Lower leg skin (tissue), 4 donors: ENCODE measurements at regions not wholly inside any gene's neighbourhood (a gene's known extent, or its start where the extent isn't known, plus 50 kb on each side); places are given as distances from the start of the nearest gene placed in this dataset.
"Not testable (repeated sequence)": the region's sequence is repeated elsewhere in the genome, so short reads cannot be mapped to it uniquely, and the experiment has no call there.

Experiments
- DNase-seq, 2 donors: peaks; one replicate each; pipeline ENCODE4 v3.0.0-alpha.2; 2019; ENCODE audit warnings: low spot score in 2 of 2
- H3K4me3 ChIP-seq: fragments of 200-600 bp; sonication (generic); 2 replicates; pipeline ENCODE4 v1.5.1; 2017; ENCODE audit warnings: mild to moderate bottlenecking, low read depth; ENCODE audit not compliant: poor library complexity, severe bottlenecking
- POLR2A ChIP-seq, 2 donors: fragments of 450-650 bp; IDR thresholded peaks; one replicate each; pipeline ENCODE4 v1.6.1; 2016 to 2017; ENCODE audit warnings: antibody characterized with exemption in 2 of 2, mild to moderate bottlenecking in 1 of 2, moderate library complexity in 1 of 2
- WGBS, 2 donors: methylation state at CpG; one replicate each; pipeline ENCODE4 v1.1.5; 2018; 5-methylcytosine and 5-hydroxymethylcytosine counted together
- intact Hi-C: fragments of 100-400 bp; cut with DNase I; formaldehyde crosslinking; loops from one replicate; pipeline ENCODE4 v1.15.0; 2023; ENCODE audit warnings: low total_unique reads
- TF ChIP-seq, protein P1 (sequence below), 3 donors: fragments of 450-650 bp; IDR thresholded peaks; one replicate each; pipeline ENCODE4 v1.5.1; 2016; ENCODE audit warnings: antibody characterized with exemption in 3 of 3, mild to moderate bottlenecking in 3 of 3, moderate library complexity in 2 of 3

DNA sequence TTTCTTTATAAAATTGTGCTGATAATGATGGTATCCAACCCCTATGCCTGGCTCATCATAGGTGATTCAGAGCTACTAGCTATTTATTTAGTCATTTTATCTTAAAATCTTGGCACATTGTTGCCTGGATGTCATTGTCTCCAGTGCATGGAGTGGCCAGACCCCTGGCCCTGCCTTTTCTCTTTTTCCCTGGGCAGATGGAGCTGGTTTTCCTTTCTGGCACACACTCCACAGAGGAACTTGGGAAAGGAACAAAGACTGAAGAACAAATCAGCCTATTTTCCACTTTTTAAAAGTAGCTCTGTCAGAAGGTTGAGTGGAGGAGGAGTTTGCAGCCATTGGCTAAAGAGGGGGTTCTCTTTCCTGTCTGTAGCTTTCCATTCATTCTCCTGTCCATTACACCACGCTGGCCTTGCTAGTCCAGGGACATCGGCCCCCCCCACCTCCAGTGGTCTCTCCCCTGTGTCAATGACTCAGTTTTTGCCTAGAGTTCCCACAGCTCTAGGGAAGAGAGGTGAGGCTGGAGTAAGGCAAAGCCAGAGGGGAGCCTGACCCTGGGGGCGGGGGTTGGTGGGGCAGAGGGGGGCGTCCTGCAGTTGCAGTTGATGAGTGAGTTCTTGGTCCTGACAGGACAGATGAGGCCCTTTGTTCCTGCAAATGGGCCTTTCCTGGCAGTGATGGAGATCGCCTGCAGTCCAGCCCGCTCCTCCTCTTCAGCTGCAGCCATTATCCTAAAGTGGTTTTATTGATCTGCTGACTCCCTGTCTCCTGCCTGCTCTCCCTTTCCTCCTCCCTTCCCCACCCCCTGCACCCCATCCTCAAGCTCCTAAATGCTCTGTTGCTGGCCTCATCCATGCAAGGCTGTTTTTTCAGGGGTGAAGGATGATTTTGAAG lies 774.5 kb downstream of the DHX35 start:
- no peak for DNase-seq
- intact Hi-C loops, result no loop called here
- 88% methylated on average over 6 of the region's 6 CpGs for WGBS, 2 donors
- no peak for TF ChIP-seq POLR2A (IDR thresholded peaks at IDR 0.05)
- TF ChIP-seq, protein P1, sequence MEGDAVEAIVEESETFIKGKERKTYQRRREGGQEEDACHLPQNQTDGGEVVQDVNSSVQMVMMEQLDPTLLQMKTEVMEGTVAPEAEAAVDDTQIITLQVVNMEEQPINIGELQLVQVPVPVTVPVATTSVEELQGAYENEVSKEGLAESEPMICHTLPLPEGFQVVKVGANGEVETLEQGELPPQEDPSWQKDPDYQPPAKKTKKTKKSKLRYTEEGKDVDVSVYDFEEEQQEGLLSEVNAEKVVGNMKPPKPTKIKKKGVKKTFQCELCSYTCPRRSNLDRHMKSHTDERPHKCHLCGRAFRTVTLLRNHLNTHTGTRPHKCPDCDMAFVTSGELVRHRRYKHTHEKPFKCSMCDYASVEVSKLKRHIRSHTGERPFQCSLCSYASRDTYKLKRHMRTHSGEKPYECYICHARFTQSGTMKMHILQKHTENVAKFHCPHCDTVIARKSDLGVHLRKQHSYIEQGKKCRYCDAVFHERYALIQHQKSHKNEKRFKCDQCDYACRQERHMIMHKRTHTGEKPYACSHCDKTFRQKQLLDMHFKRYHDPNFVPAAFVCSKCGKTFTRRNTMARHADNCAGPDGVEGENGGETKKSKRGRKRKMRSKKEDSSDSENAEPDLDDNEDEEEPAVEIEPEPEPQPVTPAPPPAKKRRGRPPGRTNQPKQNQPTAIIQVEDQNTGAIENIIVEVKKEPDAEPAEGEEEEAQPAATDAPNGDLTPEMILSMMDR (IDR thresholded peaks at IDR 0.05), result no peak
- H3K4me3 ChIP-seq, result no peak overlapping the region

DNA sequence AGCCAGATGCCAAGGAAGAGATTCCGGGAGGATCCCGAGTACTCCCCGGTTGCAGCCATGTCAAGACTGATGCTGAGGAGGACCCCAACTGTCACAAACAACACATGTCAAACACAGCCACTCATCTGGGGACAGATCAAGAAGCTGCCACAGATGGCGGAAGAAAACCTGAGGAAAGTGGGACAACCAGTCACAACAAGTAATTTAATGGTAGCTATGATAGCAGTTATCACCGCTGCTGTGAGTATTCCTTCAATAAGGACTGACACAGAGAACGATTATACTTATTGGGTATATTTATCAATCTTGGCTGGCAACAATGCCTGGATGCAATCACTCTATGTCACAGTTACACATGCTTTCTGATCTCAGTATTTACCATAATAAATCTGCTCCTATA lies 763.4 kb downstream of the DHX35 start:
- intact Hi-C loops, DNase-seq, H3K4me3 ChIP-seq: not testable (repeated sequence)
- WGBS, 2 donors, result 98% methylated on average over 6 of the region's 6 CpGs

DNA sequence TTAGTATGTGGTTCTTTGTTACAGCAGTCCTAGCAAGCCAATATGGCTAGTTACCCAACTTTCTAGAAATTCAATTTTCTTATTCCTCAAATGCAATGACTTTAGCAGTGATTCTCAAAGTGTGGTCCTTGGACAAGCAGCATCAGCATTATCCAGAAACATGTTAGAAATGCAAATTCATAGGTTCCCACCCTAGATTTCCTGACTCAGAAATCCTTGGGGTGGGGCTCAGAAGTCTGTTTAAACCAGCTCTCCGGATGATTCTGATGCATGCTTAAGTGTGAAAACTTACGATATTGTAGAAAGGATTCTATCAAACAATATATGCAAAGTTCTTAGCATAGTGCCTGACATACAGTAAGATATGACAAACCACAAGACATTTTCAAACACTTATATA lies 757.1 kb downstream of the DHX35 start:
- intact Hi-C loops, result no loop called here
- TF ChIP-seq POLR2A (IDR thresholded peaks at IDR 0.05), result no peak
- TF ChIP-seq, protein P1 (IDR thresholded peaks at IDR 0.05), result no peak
- WGBS, 2 donors, result 85 to 90% methylated on average over 2 of the region's 2 CpGs
- no peak for DNase-seq
- no peak overlapping the region for H3K4me3 ChIP-seq

DNA sequence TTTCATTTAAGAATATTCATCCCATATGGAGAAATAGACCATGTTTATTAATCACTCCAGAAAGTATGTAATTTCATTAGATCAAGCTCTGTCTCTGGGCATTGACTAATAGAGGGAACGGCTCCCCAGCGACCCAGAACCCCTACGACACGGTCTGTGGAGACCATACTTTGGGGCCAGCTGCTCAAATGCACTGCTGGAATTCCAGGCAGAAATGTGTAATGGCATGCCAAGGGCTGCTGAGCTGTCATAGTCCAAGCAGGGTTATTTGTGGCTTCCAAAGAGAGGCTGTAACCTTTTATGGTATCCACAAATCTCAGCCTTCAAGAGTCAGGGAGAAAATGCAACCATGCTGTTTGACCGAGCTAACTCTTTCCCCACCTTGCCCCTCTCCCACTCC lies 755.8 kb downstream of the DHX35 start:
- no peak for TF ChIP-seq POLR2A (IDR thresholded peaks at IDR 0.05)
- TF ChIP-seq, protein P1 (IDR thresholded peaks at IDR 0.05), result no peak
- 74 to 88% methylated on average over 5 of the region's 5 CpGs for WGBS, 2 donors
- H3K4me3 ChIP-seq, result no peak overlapping the region
- no peak for DNase-seq
- intact Hi-C loops, result no loop called here

DNA sequence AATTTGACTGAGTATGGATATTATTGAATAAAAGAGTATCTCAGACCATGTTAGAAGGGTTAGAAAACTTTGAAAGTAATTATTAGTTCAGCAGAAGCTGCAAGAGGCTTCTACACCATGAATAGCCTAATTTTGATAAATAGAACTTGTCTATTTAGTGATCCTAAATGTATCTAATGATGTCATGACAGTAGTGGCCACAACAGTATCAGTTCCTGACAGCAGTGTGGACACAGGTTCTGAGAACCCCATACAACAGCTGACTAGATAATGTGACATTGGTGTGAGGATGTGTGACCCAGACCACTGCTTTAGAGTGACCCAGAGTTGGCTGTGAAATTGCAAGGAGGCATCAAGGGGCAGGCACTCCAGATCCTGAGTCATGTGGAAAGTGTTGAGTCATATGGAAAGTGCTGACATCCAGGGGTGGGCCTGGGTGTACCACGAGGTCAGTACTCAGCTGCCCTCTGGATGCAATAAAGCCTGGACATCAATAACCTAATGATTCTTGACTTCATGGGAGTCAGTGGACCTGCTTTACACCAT lies 754.7 kb downstream of the DHX35 start:
- TF ChIP-seq POLR2A (IDR thresholded peaks at IDR 0.05), result no peak
- TF ChIP-seq, protein P1 (IDR thresholded peaks at IDR 0.05), result no peak
- peak in 1 of 2 donors; percentile 17 for DNase-seq
- WGBS, 2 donors, result 62 to 67% methylated on average over 1 of the region's 1 CpG
- H3K4me3 ChIP-seq, result no peak overlapping the region
- intact Hi-C loops, result no loop called here

DNA sequence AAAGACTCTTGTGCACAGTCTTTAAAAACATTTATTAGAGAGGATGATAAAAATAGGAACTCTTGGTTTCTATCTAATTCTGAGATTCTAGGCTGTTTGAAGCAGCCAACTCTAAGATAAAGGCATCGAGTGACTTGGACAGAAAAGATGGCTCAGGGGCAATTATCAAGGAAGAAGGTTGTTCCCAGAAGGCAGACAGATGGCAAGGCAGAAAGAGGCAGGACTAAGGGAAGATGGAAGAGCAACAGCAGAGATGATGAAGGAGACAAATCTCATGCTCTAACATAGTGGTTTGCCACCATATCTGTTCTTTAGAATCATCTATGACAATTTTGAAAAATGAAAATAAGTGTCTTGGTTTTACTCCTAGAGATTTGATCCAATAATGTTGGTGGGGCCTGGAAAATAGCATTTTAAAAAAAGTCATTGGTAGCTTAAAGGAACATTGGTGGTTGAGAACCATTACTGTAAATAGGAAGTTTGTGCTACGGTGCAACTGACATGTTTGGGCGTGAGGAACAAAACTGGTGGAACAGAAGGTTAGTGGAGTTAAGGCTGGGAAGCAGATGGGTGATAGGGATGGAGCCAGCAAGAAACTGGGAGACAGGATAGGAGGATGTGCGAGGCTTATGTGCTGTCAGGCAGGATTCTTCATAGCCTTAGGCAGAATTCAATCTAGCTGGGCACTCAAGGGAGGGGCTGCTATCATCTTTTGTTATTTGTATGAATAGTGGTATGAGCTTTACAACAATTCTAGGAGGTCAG lies 751.1 kb downstream of the DHX35 start:
- TF ChIP-seq POLR2A (IDR thresholded peaks at IDR 0.05), result no peak
- TF ChIP-seq, protein P1 (IDR thresholded peaks at IDR 0.05), result no peak
- DNase-seq, result no peak
- WGBS, 2 donors, result 62 to 75% methylated on average over 4 of the region's 4 CpGs
- intact Hi-C loops, result no loop called here
- no peak overlapping the region for H3K4me3 ChIP-seq
